ENCODE measurements at regions not wholly inside any gene's neighbourhood (a gene's known extent, or its start where the extent isn't known, plus 50 kb on each side); places are given as distances from the start of the nearest gene placed in this dataset.

DNA sequence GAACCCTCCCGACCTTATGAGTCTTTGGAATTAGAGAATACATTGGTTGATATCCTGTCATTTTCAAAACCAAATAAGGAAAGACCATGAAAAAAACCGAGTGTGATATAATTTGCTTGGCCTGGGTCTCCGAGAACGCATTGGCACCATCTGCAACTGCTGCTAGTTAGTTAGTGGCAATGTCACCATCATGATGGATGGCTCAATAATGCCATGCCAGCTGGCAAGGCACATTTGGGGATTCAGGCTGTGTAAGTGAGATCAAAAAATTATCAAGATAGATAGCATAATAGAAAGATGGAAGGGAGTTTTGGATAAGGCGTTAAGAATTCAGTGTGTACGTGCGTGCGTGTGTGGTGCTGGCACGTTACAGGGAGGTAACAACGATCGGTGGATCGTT lies 134.7 kb upstream of the TCERG1L start:
- no peak for TF ChIP-seq EP300 (IDR thresholded peaks at IDR 0.05)
- no peak for TF ChIP-seq POLR2A (IDR thresholded peaks at IDR 0.05)
